ENCODE measurements at regions not wholly inside any gene's neighbourhood (a gene's known extent, or its start where the extent isn't known, plus 50 kb on each side); places are given as distances from the start of the nearest gene placed in this dataset.
"Not testable (repeated sequence)": the region's sequence is repeated elsewhere in the genome, so short reads cannot be mapped to it uniquely, and the experiment has no call there.

- no peak for DNase-seq
- no peak for TF ChIP-seq CTCF (IDR thresholded peaks at IDR 0.05)
- Histone ChIP-seq H3K9ac (ENCODE audit: low read depth in 2 of 2, low read length in 2 of 2) (no peak overlapping the region), H3K9me3 (no peaks in the 10 kb centered on the region), H3K27me3 (no peaks in the 10 kb centered on the region), H3K4me3 (no peak overlapping the region), H3K4me1 (no peaks in the 10 kb centered on the region), H3K36me3 (no peaks in the 10 kb centered on the region), H3K27ac (no peak overlapping the region)
- intact Hi-C loops (cut with DNase I): loop anchor here (5.0 kb wide), 1 partner anchor 206 kb away; no protein-coding TSS in a partner anchor
Measured at GRCh38 chr3:18556503-18557135, 131.5 kb upstream of the SATB1 start.

- H3K27ac ChIP-seq: no peak overlapping the region
- intact Hi-C loops (cut with DNase I): loop anchor here (5.0 kb wide), 1 partner anchor 206 kb away; no protein-coding TSS in a partner anchor
- H3K27me3 ChIP-seq: no peaks in the 10 kb centered on the region
- no peak for DNase-seq
- H3K4me1 ChIP-seq: no peaks in the 10 kb centered on the region
- no peaks in the 10 kb centered on the region for H3K9me3 ChIP-seq
- TF ChIP-seq CTCF (IDR thresholded peaks at IDR 0.05): no peak
- H3K36me3 ChIP-seq: no peaks in the 10 kb centered on the region
- no peak overlapping the region for H3K4me3 ChIP-seq
- no peak overlapping the region for H3K9ac ChIP-seq (ENCODE audit: low read depth in 2 of 2, low read length in 2 of 2)
Measured at GRCh38 chr3:18556001-18556408, 130.9 kb upstream of the SATB1 start.

- H3K27ac ChIP-seq; H3K4me1 ChIP-seq; H3K36me3 ChIP-seq; H3K9ac ChIP-seq (ENCODE audit: low read depth in 2 of 2, low read length in 2 of 2); intact Hi-C loops (cut with DNase I); DNase-seq; H3K9me3 ChIP-seq; H3K27me3 ChIP-seq; H3K4me3 ChIP-seq: not testable (repeated sequence)
Measured at GRCh38 chr3:18552579-18553105, 127.5 kb upstream of the SATB1 start.

GRCh38 chr3:18546632-18547031 is 121.5 kb upstream of the SATB1 start:
- no peaks in the 10 kb centered on the region for H3K4me1 ChIP-seq
- TF ChIP-seq CTCF (IDR thresholded peaks at IDR 0.05): no peak
- intact Hi-C loops (cut with DNase I): no loop called here

GRCh38 chr3:18544146-18544545 is 119.0 kb upstream of the SATB1 start:
- no peak for TF ChIP-seq CTCF (IDR thresholded peaks at IDR 0.05)
- Histone ChIP-seq H3K27me3 (no peaks in the 10 kb centered on the region), H3K4me1 (no peaks in the 10 kb centered on the region), H3K27ac (no peak overlapping the region), H3K36me3 (no peaks in the 10 kb centered on the region), H3K9me3 (no peaks in the 10 kb centered on the region), H3K4me3 (no peak overlapping the region), H3K9ac (ENCODE audit: low read depth in 2 of 2, low read length in 2 of 2) (no peak overlapping the region)
- intact Hi-C loops (cut with DNase I): no loop called here
- no peak for DNase-seq

More at GRCh38 chr3:18546632-18547031, 121.5 kb upstream of the SATB1 start:
- H3K27me3 ChIP-seq: no peaks in the 10 kb centered on the region
- H3K36me3 ChIP-seq: no peaks in the 10 kb centered on the region
- no peak overlapping the region for H3K9ac ChIP-seq (ENCODE audit: low read depth in 2 of 2, low read length in 2 of 2)
- DNase-seq: no peak
- H3K9me3 ChIP-seq: no peaks in the 10 kb centered on the region
- H3K27ac ChIP-seq: no peak overlapping the region
- H3K4me3 ChIP-seq: no peak overlapping the region

GRCh38 chr3:18538463-18539230 is 113.5 kb upstream of the SATB1 start:
- no peaks in the 10 kb centered on the region for H3K4me1 ChIP-seq
- no peaks in the 10 kb centered on the region for H3K27me3 ChIP-seq
- intact Hi-C loops (cut with DNase I): no loop called here
- H3K4me3 ChIP-seq: no peak overlapping the region
- no peak overlapping the region for H3K9ac ChIP-seq (ENCODE audit: low read depth in 2 of 2, low read length in 2 of 2)
- no peaks in the 10 kb centered on the region for H3K36me3 ChIP-seq
- H3K9me3 ChIP-seq: no peaks in the 10 kb centered on the region
- DNase-seq: no peak
- no peak overlapping the region for H3K27ac ChIP-seq
- no peak for TF ChIP-seq CTCF (IDR thresholded peaks at IDR 0.05)

All from colonic mucosa (tissue), 4 donors.